Amniotic stem cell (primary cell): ENCODE measurements at regions not wholly inside any gene's neighbourhood (a gene's known extent, or its start where the extent isn't known, plus 50 kb on each side); places are given as distances from the start of the nearest gene placed in this dataset.
A peak's percentile ranks its signal among the peaks of the same experiment; 100 is the strongest.

Experiments
- DNase-seq: peaks from one replicate; lab custom pipeline; 2025; lab: John Stamatoyannopoulos, UW

DNA sequence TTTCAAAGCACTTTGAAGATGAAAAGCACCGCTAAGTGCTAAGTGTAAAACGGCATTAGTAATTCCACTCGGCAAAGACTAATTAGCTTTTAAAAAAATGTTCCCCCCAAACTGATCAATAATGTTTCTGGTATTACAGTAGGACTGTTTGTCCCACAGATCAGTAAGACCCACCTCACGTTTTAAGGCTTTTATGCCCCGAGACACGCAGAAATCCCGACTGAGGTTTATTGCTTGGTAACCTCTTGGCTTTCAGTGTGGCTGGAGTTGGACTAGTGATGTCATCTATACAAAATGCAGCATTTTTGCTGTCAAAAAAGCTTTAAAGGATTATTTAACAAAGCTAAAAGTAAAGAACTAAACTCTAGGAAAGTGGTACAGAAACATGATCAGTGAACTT is 414.6 kb upstream of the PSMD7 start:
- DNase-seq, result no peak

DNA sequence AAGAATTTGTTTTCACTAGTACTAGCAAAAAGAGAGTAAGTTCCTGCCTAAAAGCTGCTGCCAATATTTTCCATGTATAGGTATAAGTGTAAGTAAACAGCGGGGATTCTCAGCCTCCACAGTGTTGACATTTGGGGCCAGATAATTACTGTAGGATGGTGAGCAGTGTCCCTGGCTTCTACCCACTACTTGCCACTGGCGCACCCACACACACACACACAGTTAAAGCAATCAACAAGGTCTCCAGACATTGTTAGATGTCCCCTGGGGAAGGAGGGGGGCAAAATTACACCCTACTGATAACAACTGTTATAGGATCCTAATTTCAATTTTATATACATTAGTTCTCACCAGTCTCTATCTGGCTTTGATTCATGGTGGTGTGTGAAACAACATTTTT is 417.0 kb upstream of the PSMD7 start:
- no peak for DNase-seq

DNA sequence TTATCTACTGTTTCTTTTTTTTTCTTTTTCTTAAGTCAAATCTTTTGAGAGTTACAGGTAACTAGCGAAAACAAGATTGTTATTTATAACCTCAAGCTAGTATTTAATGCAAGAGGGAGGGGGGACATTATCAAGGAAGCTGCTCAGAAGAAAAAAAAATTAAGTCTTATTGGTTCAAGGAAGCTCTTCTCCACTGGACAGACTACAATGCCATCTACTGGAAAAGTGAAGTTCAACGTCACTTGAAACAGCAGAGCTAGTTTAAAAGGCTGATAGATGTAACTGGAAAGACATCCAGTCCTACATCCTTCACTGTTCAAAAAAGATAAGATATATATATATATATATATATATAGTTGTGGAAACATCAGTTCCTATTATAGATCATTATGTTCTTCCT is 418.0 kb upstream of the PSMD7 start:
- peak; percentile 45 for DNase-seq

- no peak for DNase-seq
Observed at GRCh38 chr16:73877150-73877549, 419.5 kb upstream of the PSMD7 start.

GRCh38 chr16:73875996-73876690 is 420.5 kb upstream of the PSMD7 start:
- no peak for DNase-seq

- DNase-seq, result no peak
Observed at GRCh38 chr16:73874324-73874723, 422.3 kb upstream of the PSMD7 start.

GRCh38 chr16:73873643-73874042 is 423.0 kb upstream of the PSMD7 start:
- DNase-seq, result no peak

DNA sequence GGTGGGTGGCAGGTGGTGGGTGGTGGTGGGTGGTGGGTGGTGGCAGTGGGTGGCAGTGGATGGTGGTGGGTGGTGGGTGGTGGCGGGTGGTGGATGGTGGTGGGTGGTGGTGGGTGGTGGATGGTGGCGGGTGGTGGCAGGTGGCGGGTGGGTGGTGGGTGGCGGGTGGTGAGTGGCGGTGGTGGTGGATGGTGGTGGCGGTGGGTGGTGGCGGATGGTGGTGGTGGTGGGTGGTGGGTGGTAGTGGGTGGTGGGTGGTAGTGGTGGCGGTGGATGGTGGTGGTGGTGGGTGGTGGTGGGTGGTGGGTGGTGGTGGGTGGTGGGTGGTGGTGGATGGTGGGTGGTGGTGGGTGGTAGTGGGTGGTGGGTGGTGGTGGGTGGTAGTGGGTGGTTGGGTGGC is 423.8 kb upstream of the PSMD7 start:
- no peak for DNase-seq

GRCh38 chr16:73871088-73871733 is 425.4 kb upstream of the PSMD7 start:
- no peak for DNase-seq

DNA sequence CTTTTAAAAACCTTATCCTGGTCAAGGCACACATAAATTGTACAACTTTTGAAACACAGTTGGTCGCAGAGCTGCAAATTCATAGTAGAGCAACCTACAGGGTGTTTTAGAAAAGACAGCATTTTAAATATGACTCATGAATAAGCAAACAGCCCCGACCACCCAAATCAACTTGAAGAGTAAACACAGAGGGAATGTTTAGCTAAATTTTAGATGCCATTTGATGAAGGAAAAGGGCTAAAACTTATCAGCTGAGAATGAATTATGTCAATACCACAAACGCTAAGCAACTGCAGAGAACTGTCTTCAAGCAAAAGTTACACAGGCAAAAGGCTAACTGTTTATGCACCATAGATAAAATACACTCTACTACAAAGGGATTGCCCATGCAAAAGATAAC is 427.5 kb upstream of the PSMD7 start:
- no peak for DNase-seq

GRCh38 chr16:73864868-73865267 is 431.7 kb upstream of the PSMD7 start:
- DNase-seq, result no peak

DNA sequence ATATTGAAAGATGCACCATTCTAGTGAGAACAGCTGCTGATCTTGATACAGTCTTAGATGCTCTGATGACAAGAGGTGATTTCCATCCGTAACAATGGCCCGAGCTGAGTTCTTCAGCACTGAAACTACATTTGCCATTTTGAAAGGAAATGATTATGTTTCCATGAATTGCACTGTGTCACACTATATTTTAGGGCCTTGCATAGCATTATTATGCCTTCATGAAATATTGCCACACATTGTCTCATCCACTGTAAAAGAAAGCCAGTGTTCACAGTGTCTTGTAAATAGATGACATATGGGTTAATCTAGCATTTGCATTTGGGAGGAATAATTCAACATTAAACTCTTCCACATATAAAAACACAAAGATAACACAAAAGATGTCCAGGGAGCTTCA is 438.3 kb upstream of the PSMD7 start:
- DNase-seq, result no peak

DNA sequence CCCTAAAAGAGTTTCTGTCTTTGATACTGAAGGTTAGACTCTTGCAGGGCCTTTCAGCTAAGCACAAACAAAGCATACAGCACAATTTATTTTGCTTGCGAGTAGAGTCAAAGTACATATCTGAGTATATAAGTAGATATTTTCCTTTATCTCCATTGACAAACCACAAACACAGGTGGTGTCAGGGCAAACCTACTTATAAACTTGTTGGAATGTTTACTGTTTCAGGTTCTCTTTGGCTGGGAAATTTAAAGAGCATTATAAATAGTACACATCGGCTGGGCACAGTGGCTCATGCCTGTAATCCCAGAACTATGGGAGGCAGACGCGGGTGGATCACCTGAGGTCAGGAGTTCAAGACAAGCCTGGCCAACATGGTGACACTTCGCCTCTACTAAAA is 442.6 kb upstream of the PSMD7 start:
- no peak for DNase-seq

DNA sequence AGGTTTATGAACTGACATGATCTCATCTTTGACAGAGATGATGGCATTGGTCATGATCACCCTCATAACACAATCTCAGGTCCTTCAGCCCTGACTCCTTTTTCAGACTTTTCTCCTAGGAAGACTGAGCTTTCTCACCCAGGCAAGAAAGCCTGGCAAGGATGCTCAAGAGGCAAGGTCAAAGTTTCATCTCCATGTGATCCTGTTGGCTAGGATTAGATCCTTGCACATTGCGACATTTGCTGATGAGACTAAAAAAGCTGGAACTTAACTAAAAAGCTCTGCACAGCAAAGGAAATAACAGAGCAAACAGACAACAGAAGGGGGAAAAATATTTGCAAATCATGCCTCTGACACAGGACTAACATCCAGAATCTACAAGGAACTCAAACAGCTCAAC is 444.1 kb upstream of the PSMD7 start:
- DNase-seq, result no peak

- DNase-seq, result no peak
Observed at GRCh38 chr16:73848993-73849392, 447.6 kb upstream of the PSMD7 start.

DNA sequence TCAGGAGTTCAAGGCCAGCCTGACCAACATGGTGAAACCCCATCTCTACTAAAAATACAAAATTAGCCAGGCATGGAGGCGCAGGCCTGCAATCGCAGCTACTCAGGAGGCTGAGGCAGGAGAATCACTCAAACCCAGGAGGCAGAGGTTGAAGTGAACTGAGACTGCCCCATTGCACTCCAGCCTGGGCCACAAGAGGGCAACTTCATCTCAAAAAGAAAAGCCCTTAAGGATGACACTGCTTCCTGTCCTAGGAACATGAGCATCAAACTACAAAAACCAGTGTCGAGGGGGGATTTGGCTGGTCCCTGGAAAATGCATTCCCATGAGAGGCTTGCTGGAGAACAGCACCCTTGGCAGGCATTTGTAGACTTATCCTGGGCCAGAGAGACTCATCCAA is 449.5 kb upstream of the PSMD7 start:
- DNase-seq, result no peak

GRCh38 chr16:73846356-73846755 is 450.3 kb upstream of the PSMD7 start:
- no peak for DNase-seq

DNA sequence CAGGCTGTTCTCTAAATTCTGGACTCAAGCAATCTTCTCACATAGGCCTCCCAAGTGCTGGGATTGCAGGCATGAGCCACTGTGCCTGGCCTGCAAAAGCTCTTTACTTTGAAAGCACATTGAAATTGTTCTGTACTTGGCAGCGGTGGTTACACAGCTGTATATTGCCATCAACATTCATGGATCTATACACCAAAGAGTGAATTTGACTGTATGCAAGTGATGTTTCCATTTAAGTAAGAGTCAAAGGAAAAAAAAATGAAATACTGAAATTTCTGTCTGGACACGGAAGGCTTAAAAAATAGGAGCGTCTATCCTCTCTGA is 450.6 kb upstream of the PSMD7 start:
- DNase-seq, result no peak

DNA sequence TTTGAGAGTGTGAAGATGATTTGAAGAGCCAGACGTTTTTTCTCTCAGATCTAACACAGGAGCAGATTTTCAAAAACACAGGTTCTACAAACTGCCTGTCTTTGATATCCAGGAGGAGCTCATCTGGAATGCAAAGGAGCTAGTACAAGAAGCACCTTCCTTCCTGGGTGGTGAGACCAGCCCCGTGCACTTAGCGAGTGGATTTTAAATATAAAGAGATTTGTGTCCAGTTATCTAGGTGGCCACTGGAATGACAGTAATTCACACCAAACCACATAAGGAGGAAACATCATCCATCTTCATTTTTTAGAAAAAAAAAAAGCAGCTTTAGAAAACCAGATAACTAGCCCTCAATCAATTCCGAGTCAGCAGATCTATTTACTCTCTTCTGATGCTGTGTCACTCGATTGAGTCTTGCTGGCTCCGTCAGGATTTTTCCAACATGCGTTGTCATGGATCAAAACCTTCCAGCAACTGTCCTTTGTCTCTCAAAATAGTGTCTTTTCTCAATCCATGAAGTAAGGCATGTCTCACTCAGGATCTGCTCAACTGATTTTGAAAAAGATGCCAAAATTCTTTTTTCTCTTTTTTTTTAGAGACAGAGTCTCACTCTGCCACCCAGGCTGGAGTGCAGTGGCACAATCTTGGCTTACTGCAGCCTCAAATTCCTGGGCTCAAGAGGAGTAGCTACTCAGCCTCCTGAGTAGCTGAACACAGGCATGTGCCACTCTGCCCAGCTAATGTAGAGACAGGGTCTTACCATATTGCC is 451.2 kb upstream of the PSMD7 start:
- no peak for DNase-seq

GRCh38 chr16:73840728-73841127 is 455.9 kb upstream of the PSMD7 start:
- no peak for DNase-seq

DNA sequence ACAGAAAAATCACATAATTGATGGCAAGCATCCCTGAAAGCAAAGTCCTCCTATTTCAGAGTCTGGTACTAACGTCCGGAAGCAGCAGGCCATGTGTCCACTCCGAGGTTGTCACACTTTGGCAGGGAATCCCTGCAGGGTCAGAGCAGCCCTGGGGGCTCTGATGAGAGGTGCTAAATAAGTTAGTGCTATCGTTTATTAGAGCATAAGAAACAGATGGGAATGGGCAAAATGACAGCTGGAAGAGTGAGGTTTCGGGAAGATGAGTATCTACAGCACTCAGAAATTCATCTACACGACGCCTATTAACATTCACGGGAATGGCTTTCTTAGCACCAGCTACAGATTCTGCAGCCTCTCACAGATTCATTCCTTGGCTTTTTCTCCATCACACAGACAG is 465.4 kb upstream of the PSMD7 start:
- DNase-seq, result no peak

DNA sequence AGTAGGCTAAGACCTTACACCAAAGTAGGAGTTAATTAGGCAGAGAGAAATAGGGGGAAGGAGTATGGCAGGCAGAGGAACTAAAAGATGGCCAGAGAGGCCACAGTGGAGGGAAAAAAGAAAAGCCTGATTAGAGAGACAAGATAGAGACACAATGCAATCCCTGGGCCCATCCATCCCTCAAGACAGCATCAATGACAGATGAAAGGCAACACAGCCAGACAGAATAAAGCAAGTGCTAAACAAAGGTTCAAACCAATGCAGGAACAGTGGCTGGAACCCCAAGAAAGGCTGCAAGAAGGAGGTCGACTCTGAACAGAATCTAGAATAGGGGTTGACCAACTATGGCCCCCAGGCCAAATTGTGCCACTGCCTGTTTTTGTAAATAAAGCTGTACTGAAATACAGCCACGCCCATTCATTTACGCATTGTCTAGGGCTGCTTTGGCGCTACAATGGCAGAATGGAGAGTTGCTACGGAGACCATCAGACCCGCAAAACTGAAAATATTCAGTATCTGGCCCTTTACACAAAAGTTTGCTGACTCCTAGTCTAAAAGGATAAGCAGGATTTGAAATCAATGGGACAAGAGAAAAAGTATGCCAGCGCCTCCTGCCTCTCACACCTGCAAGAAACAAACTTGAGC is 473.3 kb upstream of the PSMD7 start:
- DNase-seq, result no peak
